ENCODE measurements at regions not wholly inside any gene's neighbourhood (a gene's known extent, or its start where the extent isn't known, plus 50 kb on each side); places are given as distances from the start of the nearest gene placed in this dataset.

DNA sequence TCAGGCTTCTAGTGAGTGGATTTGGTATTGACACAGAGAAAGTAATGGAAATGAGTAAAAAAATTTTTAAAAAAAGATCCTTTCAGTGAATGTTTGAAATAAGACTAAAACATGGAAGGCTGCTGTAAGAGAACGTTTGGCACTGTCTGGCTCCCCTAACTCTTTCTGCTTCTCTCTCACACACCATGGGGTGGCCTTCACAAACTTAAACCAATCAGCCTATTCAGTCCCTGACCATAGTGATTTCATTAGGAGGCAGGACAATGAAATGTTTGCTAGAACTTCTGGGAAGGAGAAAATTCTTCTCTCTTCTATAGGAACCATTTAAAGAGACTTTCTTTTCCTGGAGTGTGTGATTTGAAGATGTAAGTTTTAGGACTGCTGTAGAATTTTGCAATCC is 84.2 kb upstream of the GRIN2B start:
- Histone ChIP-seq H3K27me3 (ENCODE audit: insufficient read depth) (no peaks in the 10 kb centered on the region), H3K36me3 (ENCODE audit: insufficient read depth) (no peaks in the 10 kb centered on the region), H2AFZ (no peak overlapping the region), H3F3A (replicated peaks; ENCODE audit: low read depth) (no peaks in the 10 kb centered on the region), H3K4me1 (ENCODE audit: insufficient read depth) (no peaks in the 10 kb centered on the region), H3K27ac (ENCODE audit: low read depth) (no peak overlapping the region), H3K4me3 (no peak overlapping the region), H3K79me2 (replicated peaks; ENCODE audit: insufficient read depth) (no peaks in the 10 kb centered on the region), H3K9me2 (ENCODE audit: insufficient read depth) (no peaks in the 10 kb centered on the region), H3K4me2 (no peak overlapping the region), H4K20me1 (replicated peaks; ENCODE audit: insufficient read depth) (no peaks in the 10 kb centered on the region)
- Mint-ChIP-seq H3K36me3 (ENCODE audit: low read depth) (no peaks in the 10 kb centered on the region), H3K4me1 (no peaks in the 10 kb centered on the region), H3K9me3 (no peaks in the 10 kb centered on the region), H3K27ac (no peak overlapping the region), H3K4me3 (no peak overlapping the region), H3K27me3 (ENCODE audit: insufficient read depth, low read depth, poor library complexity) (peaks cover 6% of the 10 kb centered on the region)
- DNase-seq (ENCODE audit: low spot score) = no peak
- no peak for TF ChIP-seq CREB1 (CRISPR knock-in tag; IDR thresholded peaks at IDR 0.05; ENCODE audit: low read depth)
- no peak for ATAC-seq

DNA sequence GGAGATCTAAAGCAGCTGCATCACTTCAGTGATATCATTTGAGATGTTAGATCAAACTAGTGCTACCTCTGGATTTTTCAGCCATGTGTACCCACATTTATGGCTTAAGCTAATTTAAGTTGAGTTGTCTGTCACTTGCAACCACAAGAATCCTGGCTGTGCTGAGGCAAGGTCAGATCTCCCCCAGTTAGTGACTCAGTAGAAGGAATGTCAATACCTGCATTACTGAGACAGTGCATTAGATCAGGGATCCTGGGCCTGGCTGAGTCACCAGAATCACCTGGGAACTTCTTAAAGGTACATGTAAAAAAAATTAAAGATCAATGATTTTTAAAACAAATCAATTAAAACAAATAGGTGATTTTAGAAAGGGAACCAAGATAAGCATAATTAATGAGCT is 84.6 kb upstream of the GRIN2B start:
- no peak overlapping the region for H3K4me3 Mint-ChIP-seq
- no peaks in the 10 kb centered on the region for H3K9me3 Mint-ChIP-seq
- no peaks in the 10 kb centered on the region for H3K4me1 Mint-ChIP-seq
- H3K27me3 Mint-ChIP-seq (ENCODE audit: insufficient read depth, low read depth, poor library complexity) = peaks cover 6% of the 10 kb centered on the region
- H3K36me3 Mint-ChIP-seq (ENCODE audit: low read depth) = no peaks in the 10 kb centered on the region
- H3K27ac ChIP-seq (ENCODE audit: low read depth) = no peak overlapping the region
- TF ChIP-seq STAT1 (IDR thresholded peaks at IDR 0.05; ENCODE audit: unreplicated experiment) (no peak), EZH2 (IDR thresholded peaks at IDR 0.05; ENCODE audit: low read depth, unreplicated experiment) (no peak), EZH2phosphoT487 (IDR thresholded peaks at IDR 0.05; ENCODE audit: unreplicated experiment) (no peak)
- TF ChIP-seq, protein P1, sequence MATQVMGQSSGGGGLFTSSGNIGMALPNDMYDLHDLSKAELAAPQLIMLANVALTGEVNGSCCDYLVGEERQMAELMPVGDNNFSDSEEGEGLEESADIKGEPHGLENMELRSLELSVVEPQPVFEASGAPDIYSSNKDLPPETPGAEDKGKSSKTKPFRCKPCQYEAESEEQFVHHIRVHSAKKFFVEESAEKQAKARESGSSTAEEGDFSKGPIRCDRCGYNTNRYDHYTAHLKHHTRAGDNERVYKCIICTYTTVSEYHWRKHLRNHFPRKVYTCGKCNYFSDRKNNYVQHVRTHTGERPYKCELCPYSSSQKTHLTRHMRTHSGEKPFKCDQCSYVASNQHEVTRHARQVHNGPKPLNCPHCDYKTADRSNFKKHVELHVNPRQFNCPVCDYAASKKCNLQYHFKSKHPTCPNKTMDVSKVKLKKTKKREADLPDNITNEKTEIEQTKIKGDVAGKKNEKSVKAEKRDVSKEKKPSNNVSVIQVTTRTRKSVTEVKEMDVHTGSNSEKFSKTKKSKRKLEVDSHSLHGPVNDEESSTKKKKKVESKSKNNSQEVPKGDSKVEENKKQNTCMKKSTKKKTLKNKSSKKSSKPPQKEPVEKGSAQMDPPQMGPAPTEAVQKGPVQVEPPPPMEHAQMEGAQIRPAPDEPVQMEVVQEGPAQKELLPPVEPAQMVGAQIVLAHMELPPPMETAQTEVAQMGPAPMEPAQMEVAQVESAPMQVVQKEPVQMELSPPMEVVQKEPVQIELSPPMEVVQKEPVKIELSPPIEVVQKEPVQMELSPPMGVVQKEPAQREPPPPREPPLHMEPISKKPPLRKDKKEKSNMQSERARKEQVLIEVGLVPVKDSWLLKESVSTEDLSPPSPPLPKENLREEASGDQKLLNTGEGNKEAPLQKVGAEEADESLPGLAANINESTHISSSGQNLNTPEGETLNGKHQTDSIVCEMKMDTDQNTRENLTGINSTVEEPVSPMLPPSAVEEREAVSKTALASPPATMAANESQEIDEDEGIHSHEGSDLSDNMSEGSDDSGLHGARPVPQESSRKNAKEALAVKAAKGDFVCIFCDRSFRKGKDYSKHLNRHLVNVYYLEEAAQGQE (IDR thresholded peaks at IDR 0.05; ENCODE audit: unreplicated experiment) = no peak
- H3K9me2 ChIP-seq (ENCODE audit: insufficient read depth) = no peaks in the 10 kb centered on the region
- H3K27me3 ChIP-seq (ENCODE audit: insufficient read depth) = no peaks in the 10 kb centered on the region
- H3K36me3 ChIP-seq (ENCODE audit: insufficient read depth) = no peaks in the 10 kb centered on the region
- DNase-seq (ENCODE audit: low spot score) (no peak), ATAC-seq (no peak)
- no peaks in the 10 kb centered on the region for H3F3A ChIP-seq (replicated peaks; ENCODE audit: low read depth)
- no peak overlapping the region for H3K27ac Mint-ChIP-seq
- no peaks in the 10 kb centered on the region for H4K20me1 ChIP-seq (replicated peaks; ENCODE audit: insufficient read depth)
- H3K79me2 ChIP-seq (replicated peaks; ENCODE audit: insufficient read depth) = no peaks in the 10 kb centered on the region
- H3K4me2 ChIP-seq = no peak overlapping the region
- no peak overlapping the region for H2AFZ ChIP-seq
- no peaks in the 10 kb centered on the region for H3K4me1 ChIP-seq (ENCODE audit: insufficient read depth)
- H3K4me3 ChIP-seq = no peak overlapping the region

DNA sequence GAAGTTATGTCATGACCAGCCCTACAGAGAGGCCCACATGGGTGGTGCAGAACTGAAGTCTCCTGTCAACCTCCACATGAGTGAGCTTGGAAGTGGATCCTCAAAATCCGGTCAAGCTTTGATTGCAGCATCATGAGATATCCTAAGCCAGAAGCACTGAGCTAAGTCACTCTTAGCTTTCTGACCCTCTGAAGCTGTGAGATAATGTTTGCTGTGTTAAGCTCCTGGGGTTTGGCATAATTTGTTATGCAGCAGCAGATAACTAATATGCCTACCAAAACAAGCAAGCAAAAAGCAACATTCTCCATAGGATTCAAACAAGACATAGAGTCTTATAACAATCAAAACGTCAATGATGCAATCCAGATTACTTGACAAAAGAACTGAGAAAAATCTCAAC is 87.6 kb upstream of the GRIN2B start:
- no peak overlapping the region for H3K27ac ChIP-seq (ENCODE audit: low read depth)
- peak overlapping the region; percentile 3; the same call in 1 of the 2 replicates for H2AFZ ChIP-seq
- H3K4me1 ChIP-seq (ENCODE audit: insufficient read depth) = no peaks in the 10 kb centered on the region
- Mint-ChIP-seq H3K27ac (no peak overlapping the region), H3K9me3 (no peaks in the 10 kb centered on the region), H3K4me1 (no peaks in the 10 kb centered on the region), H3K4me3 (no peak overlapping the region), H3K36me3 (ENCODE audit: low read depth) (no peaks in the 10 kb centered on the region), H3K27me3 (ENCODE audit: insufficient read depth, low read depth, poor library complexity) (no peaks in the 10 kb centered on the region)
- H3K4me3 ChIP-seq = no peak overlapping the region
- no peaks in the 10 kb centered on the region for H3K9me2 ChIP-seq (ENCODE audit: insufficient read depth)
- ATAC-seq (no peak), DNase-seq (ENCODE audit: low spot score) (no peak)
- no peak overlapping the region for H3K4me2 ChIP-seq
- no peaks in the 10 kb centered on the region for H3K79me2 ChIP-seq (replicated peaks; ENCODE audit: insufficient read depth)
- H4K20me1 ChIP-seq (replicated peaks; ENCODE audit: insufficient read depth) = no peaks in the 10 kb centered on the region
- no peaks in the 10 kb centered on the region for H3K27me3 ChIP-seq (ENCODE audit: insufficient read depth)
- no peaks in the 10 kb centered on the region for H3K36me3 ChIP-seq (ENCODE audit: insufficient read depth)
- no peaks in the 10 kb centered on the region for H3F3A ChIP-seq (replicated peaks; ENCODE audit: low read depth)
- TF ChIP-seq POLR2AphosphoS5 (IDR thresholded peaks at IDR 0.05; ENCODE audit: low read depth) (no peak), ZNF331 (CRISPR knock-in tag; IDR thresholded peaks at IDR 0.05; ENCODE audit: low read depth) (no peak), NANOG (IDR thresholded peaks at IDR 0.05; ENCODE audit: borderline replicate concordance) (no peak)
- TF ChIP-seq, protein P2, sequence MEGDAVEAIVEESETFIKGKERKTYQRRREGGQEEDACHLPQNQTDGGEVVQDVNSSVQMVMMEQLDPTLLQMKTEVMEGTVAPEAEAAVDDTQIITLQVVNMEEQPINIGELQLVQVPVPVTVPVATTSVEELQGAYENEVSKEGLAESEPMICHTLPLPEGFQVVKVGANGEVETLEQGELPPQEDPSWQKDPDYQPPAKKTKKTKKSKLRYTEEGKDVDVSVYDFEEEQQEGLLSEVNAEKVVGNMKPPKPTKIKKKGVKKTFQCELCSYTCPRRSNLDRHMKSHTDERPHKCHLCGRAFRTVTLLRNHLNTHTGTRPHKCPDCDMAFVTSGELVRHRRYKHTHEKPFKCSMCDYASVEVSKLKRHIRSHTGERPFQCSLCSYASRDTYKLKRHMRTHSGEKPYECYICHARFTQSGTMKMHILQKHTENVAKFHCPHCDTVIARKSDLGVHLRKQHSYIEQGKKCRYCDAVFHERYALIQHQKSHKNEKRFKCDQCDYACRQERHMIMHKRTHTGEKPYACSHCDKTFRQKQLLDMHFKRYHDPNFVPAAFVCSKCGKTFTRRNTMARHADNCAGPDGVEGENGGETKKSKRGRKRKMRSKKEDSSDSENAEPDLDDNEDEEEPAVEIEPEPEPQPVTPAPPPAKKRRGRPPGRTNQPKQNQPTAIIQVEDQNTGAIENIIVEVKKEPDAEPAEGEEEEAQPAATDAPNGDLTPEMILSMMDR (conservative IDR thresholded peaks at IDR 0.05; ENCODE audit: low read depth in 2 of 2) = no peak

All from GM23338 (cell line).